Spleen (tissue), 11 donors: ENCODE measurements at regions not wholly inside any gene's neighbourhood (a gene's known extent, or its start where the extent isn't known, plus 50 kb on each side); places are given as distances from the start of the nearest gene placed in this dataset.

Experiments used
- DNase-seq: peaks from one replicate; pipeline ENCODE4 v3.0.0-alpha.2; 2020
- H3K27ac ChIP-seq, 8 donors: fragments of 200-600 bp; sonication (generic) in 7 of 8; 1 replicate in 4 of 8; 2 replicates in 4 of 8; pipeline versions ENCODE4 v1.5.0 to v1.8.0; 2016 to 2021; ENCODE audit warnings: inconsistent platforms in 4 of 8, mild to moderate bottlenecking in 4 of 8, moderate library complexity in 1 of 8
- H3K27me3 ChIP-seq, 7 donors: fragments of 200-600 bp; sonication (generic) in 6 of 7; replicated peaks in 1 of 7; 1 replicate in 4 of 7; 2 replicates in 3 of 7; pipeline versions ENCODE4 v1.5.0 to v1.8.0; 2016 to 2021; ENCODE audit warnings: inconsistent platforms in 3 of 7, mild to moderate bottlenecking in 1 of 7
- H3K36me3 ChIP-seq, 6 donors: fragments of 200-600 bp; sonication (generic) in 5 of 6; 1 replicate in 4 of 6; 2 replicates in 2 of 6; pipeline versions ENCODE4 v1.5.0 to v1.8.0; 2016 to 2021; ENCODE audit warnings: inconsistent platforms in 2 of 6
- H3K4me1 ChIP-seq, 6 donors: fragments of 200-600 bp; sonication (generic) in 5 of 6; 1 replicate in 3 of 6; 2 replicates in 3 of 6; pipeline versions ENCODE4 v1.5.0 to v1.8.0; 2016 to 2021; ENCODE audit warnings: inconsistent platforms in 3 of 6
- H3K4me3 ChIP-seq, 8 donors: fragments of 200-600 bp; sonication (generic) in 7 of 8; 1 replicate in 4 of 8; 2 replicates in 4 of 8; pipeline versions ENCODE4 v1.5.0 to v1.8.0; 2016 to 2021; ENCODE audit warnings: inconsistent platforms in 4 of 8, mild to moderate bottlenecking in 4 of 8, moderate library complexity in 2 of 8
- H3K9me3 ChIP-seq, 8 donors: fragments of 200-600 bp; sonication (generic) in 7 of 8; 1 replicate in 4 of 8; 2 replicates in 4 of 8; pipeline versions ENCODE4 v1.5.0 to v1.8.0; 2016 to 2021; ENCODE audit warnings: inconsistent platforms in 4 of 8
- CTCF ChIP-seq, 11 experiments: fragments of 200-600 bp in 7 of 11; fragments of 450-650 bp in 4 of 11; sonication (generic) in 4 of 11; IDR thresholded peaks in 8 of 11; conservative IDR thresholded peaks in 3 of 11; 1 replicate in 7 of 11; 2 replicates in 4 of 11; pipeline versions ENCODE4 v1.4.0 to v1.8.0; 2016 to 2021; ENCODE audit warnings: antibody characterized with exemption in 11 of 11, inconsistent platforms in 4 of 11, mild to moderate bottlenecking in 1 of 11
- POLR2A ChIP-seq, 3 donors: fragments of 450-650 bp; IDR thresholded peaks; one replicate each; pipeline ENCODE4 v1.5.1; 2017; ENCODE audit warnings: antibody characterized with exemption in 3 of 3, mild to moderate bottlenecking in 1 of 3
- POLR2AphosphoS5 ChIP-seq, 3 donors: sonication (generic); formaldehyde crosslinking; IDR thresholded peaks; one replicate each; pipeline ENCODE4 v1.5.1; 2017; ENCODE audit warnings: antibody characterized with exemption in 3 of 3
- WGBS, 5 donors: extraction: QIAGEN DNeasy Blood & Tissue Kit in 3 of 5; methylation state at CpG; one replicate each; pipeline versions ENCODE4 v1.1.5 to v1.1.7; 2013 to 2018; 5-methylcytosine and 5-hydroxymethylcytosine counted together
- intact Hi-C: fragments of 100-400 bp; cut with DNase I; formaldehyde crosslinking; loops from one replicate; pipeline ENCODE4 v1.15.0; 2023; ENCODE audit warnings: low total_unique reads
- donor health status: healthy with polysubstance abuse.
- donor health status: DM: no; HTN: no; CAD: no; lungs with moderate emphysema.
- donor health status: DM: no; HTN: no; CAD: no.
- donor health status: Bipolar disorder and iron deficiency.
- donor health status: healthy.
- donor health status: DM: no; HTN: no; CAD: no.
- donor health status: DM: yes; HTN: yes; CAD: no.

GRCh38 chr10:29210266-29210868 is 78.5 kb upstream of the LYZL1 start:
- Histone ChIP-seq H3K27me3 (peaks cover 0 to 14% (median 0%) of the 10 kb centered on the region in 7 donors), H3K27ac (no peak overlapping the region)
- intact Hi-C loops: no loop called here

DNA sequence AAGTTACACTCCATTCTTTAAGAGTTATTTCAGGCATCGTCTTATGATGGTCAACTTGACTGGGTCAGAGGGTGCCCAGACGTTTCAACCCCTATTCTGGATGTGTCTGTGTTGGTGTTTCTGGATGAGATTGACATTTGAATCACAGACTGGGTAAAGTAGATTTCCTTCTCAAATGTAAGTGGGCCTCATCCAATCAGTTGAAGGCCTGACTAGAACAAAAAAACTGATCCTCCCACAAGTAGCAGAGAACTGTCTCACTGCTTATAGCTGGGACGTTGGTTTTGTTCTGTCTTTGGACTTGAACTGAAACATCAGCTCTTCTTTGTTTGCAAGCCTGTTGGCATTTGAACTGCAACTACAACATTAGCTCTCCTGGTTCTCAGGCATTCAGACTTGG is 76.3 kb upstream of the LYZL1 start:
- peaks cover 0 to 25% (median 12%) of the 10 kb centered on the region in 8 donors for H3K9me3 ChIP-seq
- H3K4me3 ChIP-seq: no peak overlapping the region
- intact Hi-C loops: no loop called here
- H3K4me1 ChIP-seq: no peaks in the 10 kb centered on the region
- DNase-seq: no peak
- TF ChIP-seq CTCF (IDR thresholded peaks at IDR 0.05 in 8 of 11, conservative IDR thresholded peaks at IDR 0.05 in 3 of 11) (no peak), POLR2AphosphoS5 (IDR thresholded peaks at IDR 0.05) (no peak)
- 66 to 85% (median 73%) methylated on average over 3 of the region's 3 CpGs for WGBS, 5 donors
- no peaks in the 10 kb centered on the region for H3K27me3 ChIP-seq
- H3K27ac ChIP-seq: no peak overlapping the region
- no peaks in the 10 kb centered on the region for H3K36me3 ChIP-seq

More at GRCh38 chr10:29210266-29210868, 78.5 kb upstream of the LYZL1 start:
- Histone ChIP-seq H3K9me3 (peaks cover 0 to 25% (median 12%) of the 10 kb centered on the region in 8 donors), H3K4me3 (no peak overlapping the region), H3K36me3 (no peaks in the 10 kb centered on the region), H3K4me1 (no peaks in the 10 kb centered on the region)
- WGBS, 5 donors: 30 to 76% (median 66%) methylated on average over 2 of the region's 2 CpGs
- no peak for DNase-seq
- TF ChIP-seq POLR2AphosphoS5 (IDR thresholded peaks at IDR 0.05): no peak
- TF ChIP-seq POLR2A (IDR thresholded peaks at IDR 0.05): no peak
- TF ChIP-seq CTCF (IDR thresholded peaks at IDR 0.05 in 8 of 11, conservative IDR thresholded peaks at IDR 0.05 in 3 of 11): no peak

GRCh38 chr10:29214551-29214950 is 74.3 kb upstream of the LYZL1 start:
- intact Hi-C loops: no loop called here
- no peak overlapping the region for H3K27ac ChIP-seq
- H3K4me3 ChIP-seq: no peak overlapping the region
- TF ChIP-seq POLR2A (IDR thresholded peaks at IDR 0.05) (no peak), CTCF (IDR thresholded peaks at IDR 0.05 in 8 of 11, conservative IDR thresholded peaks at IDR 0.05 in 3 of 11) (no peak), POLR2AphosphoS5 (IDR thresholded peaks at IDR 0.05) (no peak)
- WGBS, 5 donors: 69 to 91% (median 83%) methylated on average over 3 of the region's 3 CpGs
- H3K36me3 ChIP-seq: no peaks in the 10 kb centered on the region
- no peak for DNase-seq
- peaks cover 0 to 18% (median 9%) of the 10 kb centered on the region in 8 donors for H3K9me3 ChIP-seq
- no peaks in the 10 kb centered on the region for H3K4me1 ChIP-seq
- no peaks in the 10 kb centered on the region for H3K27me3 ChIP-seq

DNA sequence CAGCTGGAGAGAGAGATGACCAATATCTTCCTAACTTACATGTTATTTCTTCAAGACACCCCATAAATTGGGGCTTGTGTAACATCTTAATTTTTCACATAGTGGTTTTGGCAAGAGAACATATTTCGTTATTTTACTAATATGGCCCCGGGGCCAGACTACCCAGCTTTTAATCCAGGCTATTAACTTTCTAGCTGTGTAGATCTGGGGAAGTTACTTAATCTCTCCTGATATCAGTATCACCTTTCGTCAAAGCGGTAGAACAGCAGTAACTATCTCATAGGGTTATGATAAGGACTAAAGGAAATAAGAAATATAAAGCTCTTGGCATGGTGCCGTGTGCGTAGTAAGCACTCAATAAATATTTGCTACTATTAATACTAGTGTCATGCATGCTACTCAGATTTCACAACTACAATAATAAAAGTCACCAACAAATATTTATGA is 71.6 kb upstream of the LYZL1 start:
- Histone ChIP-seq H3K4me1 (no peaks in the 10 kb centered on the region), H3K27ac (no peak overlapping the region), H3K27me3 (no peaks in the 10 kb centered on the region), H3K9me3 (peaks cover 0 to 8% (median 0%) of the 10 kb centered on the region in 8 donors), H3K4me3 (no peak overlapping the region), H3K36me3 (no peaks in the 10 kb centered on the region)
- 79 to 95% (median 89%) methylated on average over 6 of the region's 6 CpGs for WGBS, 5 donors
- DNase-seq: no peak
- TF ChIP-seq CTCF (IDR thresholded peaks at IDR 0.05 in 8 of 11, conservative IDR thresholded peaks at IDR 0.05 in 3 of 11) (no peak), POLR2A (IDR thresholded peaks at IDR 0.05) (no peak), POLR2AphosphoS5 (IDR thresholded peaks at IDR 0.05) (no peak)
- intact Hi-C loops: no loop called here
